H9 (cell line): ENCODE measurements at regions not wholly inside any gene's neighbourhood (a gene's known extent, or its start where the extent isn't known, plus 50 kb on each side); places are given as distances from the start of the nearest gene placed in this dataset.

Source experiments
- DNase-seq: peaks from one replicate; pipeline ENCODE4 v3.0.0-alpha.2; 2017
- H2AFZ ChIP-seq: one replicate; pipeline ENCODE4 v1.6.1; 2013; ENCODE audit warnings: mild to moderate bottlenecking, low read length, control low read depth, moderate library complexity
- H2AK5ac ChIP-seq: 2 replicates; pipeline ENCODE4 v1.6.1; 2013; ENCODE audit warnings: low read length, control low read depth, mixed read lengths; ENCODE audit not compliant: insufficient read length
- H2BK120ac ChIP-seq: one replicate; pipeline ENCODE4 v1.6.1; 2013; ENCODE audit warnings: low read depth, mild to moderate bottlenecking, low read length, control low read depth, inconsistent platforms; ENCODE audit not compliant: poor library complexity, severe bottlenecking
- H2BK12ac ChIP-seq: 2 replicates; pipeline ENCODE4 v1.6.1; 2013; ENCODE audit warnings: low read length, control low read depth, mixed read lengths, low read depth; ENCODE audit not compliant: insufficient read length
- H2BK15ac ChIP-seq: 2 replicates; pipeline ENCODE4 v1.6.1; 2013; ENCODE audit warnings: low read depth, low read length, control low read depth
- H2BK20ac ChIP-seq: one replicate; pipeline ENCODE4 v1.6.1; 2013; ENCODE audit warnings: low read depth, mild to moderate bottlenecking, low read length, control low read depth, inconsistent platforms; ENCODE audit not compliant: poor library complexity, severe bottlenecking
- H2BK5ac ChIP-seq: 2 replicates; pipeline ENCODE4 v1.6.1; 2013; ENCODE audit warnings: low read length, control low read depth, mixed read lengths; ENCODE audit not compliant: insufficient read length
- H3K14ac ChIP-seq: 2 replicates; pipeline ENCODE4 v1.6.1; 2013; ENCODE audit warnings: low read length, control low read depth; ENCODE audit not compliant: insufficient read depth
- H3K18ac ChIP-seq: 2 replicates; pipeline ENCODE4 v1.6.1; 2013; ENCODE audit warnings: low read depth, mild to moderate bottlenecking, mixed read lengths, low read length, control low read depth; ENCODE audit not compliant: insufficient read length
- H3K23ac ChIP-seq: 2 replicates; pipeline ENCODE4 v1.6.1; 2013; ENCODE audit warnings: low read length, control low read depth, mixed read lengths, low read depth; ENCODE audit not compliant: insufficient read length
- H3K23me2 ChIP-seq: 2 replicates; pipeline ENCODE4 v1.6.1; 2013; ENCODE audit warnings: low read depth, mild to moderate bottlenecking, mixed read lengths, low read length, control low read depth; ENCODE audit not compliant: insufficient read length, poor library complexity, severe bottlenecking
- H3K27ac ChIP-seq: 2 replicates; pipeline ENCODE4 v1.5.1; 2013; ENCODE audit warnings: low read length, control low read depth, mixed read lengths, low read depth; ENCODE audit not compliant: insufficient read length
- H3K27me3 ChIP-seq: 2 replicates; pipeline ENCODE4 v1.6.1; 2013; ENCODE audit warnings: low read length, control low read depth, inconsistent platforms; ENCODE audit not compliant: insufficient read depth
- H3K4ac ChIP-seq: 2 replicates; pipeline ENCODE4 v1.6.1; 2013; ENCODE audit warnings: low read depth, mild to moderate bottlenecking, control low read depth, inconsistent platforms, low read length, moderate library complexity
- H3K4me1 ChIP-seq: 2 replicates; pipeline ENCODE4 v1.6.1; 2013; ENCODE audit warnings: low read length, control low read depth, inconsistent platforms; ENCODE audit not compliant: insufficient read depth
- H3K4me2 ChIP-seq: 2 replicates; pipeline ENCODE4 v1.6.1; 2013; ENCODE audit warnings: low read length, control low read depth, mixed read lengths; ENCODE audit not compliant: insufficient read length, insufficient read depth
- H3K56ac ChIP-seq: 2 replicates; pipeline ENCODE4 v1.6.1; 2013; ENCODE audit warnings: low read depth, mild to moderate bottlenecking, mixed read lengths, low read length, control low read depth; ENCODE audit not compliant: insufficient read length
- H3K79me1 ChIP-seq: 2 replicates; pipeline ENCODE4 v1.6.1; 2013; ENCODE audit warnings: low read depth, mild to moderate bottlenecking, moderate library complexity, low read length, control low read depth, inconsistent platforms; ENCODE audit not compliant: insufficient read depth, poor library complexity, severe bottlenecking
- H3K79me2 ChIP-seq: 2 replicates; pipeline ENCODE4 v1.6.1; 2013; ENCODE audit warnings: low read length, control low read depth, inconsistent platforms; ENCODE audit not compliant: insufficient read depth
- H3K9ac ChIP-seq: 2 replicates; pipeline ENCODE4 v1.6.1; 2013; ENCODE audit warnings: low read length, control low read depth, mixed read lengths; ENCODE audit not compliant: insufficient read length; ENCODE audit errors: extremely low read depth
- H3K9me3 ChIP-seq: one replicate; pipeline ENCODE4 v1.6.1; 2013; ENCODE audit warnings: low read depth, low read length, inconsistent platforms; ENCODE audit not compliant: control insufficient read depth
- H3T11ph ChIP-seq: one replicate; pipeline ENCODE4 v1.6.1; 2013; ENCODE audit warnings: mild to moderate bottlenecking, low read length, control low read depth, inconsistent platforms
- H4K20me1 ChIP-seq: one replicate; pipeline ENCODE4 v1.6.1; 2013; ENCODE audit not compliant: control insufficient read depth, insufficient read length, insufficient read depth
- H4K5ac ChIP-seq: 2 replicates; pipeline ENCODE4 v1.6.1; 2013; ENCODE audit warnings: low read depth, mild to moderate bottlenecking, mixed read lengths, low read length, control low read depth; ENCODE audit not compliant: insufficient read length
- H4K8ac ChIP-seq: replicated peaks from 2 replicates; pipeline ENCODE4 v1.6.1; 2013; ENCODE audit warnings: low read length, control low read depth, mixed read lengths, low read depth; ENCODE audit not compliant: insufficient read length
- H4K91ac ChIP-seq: 2 replicates; pipeline ENCODE4 v1.6.1; 2013; ENCODE audit warnings: low read depth, mild to moderate bottlenecking, moderate library complexity, mixed read lengths, low read length, control low read depth; ENCODE audit not compliant: insufficient read length
- H3K27ac Mint-ChIP-seq, 3 experiments: 2 replicates in 2 of 3; 3 replicates in 1 of 3; pipeline ENCODE4 v1.8.0; 2020 to 2021; ENCODE audit warnings: mixed read lengths in 3 of 3, mild to moderate bottlenecking in 1 of 3, moderate library complexity in 1 of 3
- H3K27me3 Mint-ChIP-seq: 2 replicates; pipeline ENCODE4 v1.8.0; 2021; ENCODE audit warnings: low read depth, mild to moderate bottlenecking, moderate library complexity, mixed read lengths
- H3K36me3 Mint-ChIP-seq, 3 experiments: 2 replicates in 2 of 3; 3 replicates in 1 of 3; pipeline ENCODE4 v1.8.0; 2020 to 2021; ENCODE audit warnings: low read depth in 3 of 3, mixed read lengths in 3 of 3; ENCODE audit not compliant: insufficient read depth in 1 of 3
- H3K4me1 Mint-ChIP-seq, 2 experiments: 2 replicates each; pipeline ENCODE4 v1.8.0; 2020; ENCODE audit warnings: mixed read lengths in 2 of 2
- H3K4me3 Mint-ChIP-seq, 2 experiments: 2 replicates in 1 of 2; 3 replicates in 1 of 2; pipeline ENCODE4 v1.8.0; 2020 to 2021; ENCODE audit warnings: mild to moderate bottlenecking in 2 of 2, mixed read lengths in 2 of 2, moderate library complexity in 1 of 2
- H3K9me3 Mint-ChIP-seq, 2 experiments: 2 replicates in 1 of 2; 3 replicates in 1 of 2; pipeline ENCODE4 v1.8.0; 2020; ENCODE audit warnings: mild to moderate bottlenecking in 2 of 2, mixed read lengths in 2 of 2, moderate library complexity in 1 of 2
- whole genome bisulfite sequencing: extraction: QIAGEN DNeasy Blood & Tissue Kit; methylation state at CpG from one replicate; pipeline ENCODE4 v1.1.7; 2013; ENCODE audit warnings: missing lambda C conversion rate, low lambda C conversion rate, mixed read lengths; ENCODE audit not compliant: insufficient read length; ENCODE audit errors: extremely low coverage; 5-methylcytosine and 5-hydroxymethylcytosine counted together
- TF ChIP-seq, protein P1 (sequence below): fragments of 200-600 bp; sonication (generic); conservative IDR thresholded peaks from 3 replicates; pipeline ENCODE4 v1.8.0; 2021; ENCODE audit warnings: antibody characterized with exemption, mild to moderate bottlenecking

DNA sequence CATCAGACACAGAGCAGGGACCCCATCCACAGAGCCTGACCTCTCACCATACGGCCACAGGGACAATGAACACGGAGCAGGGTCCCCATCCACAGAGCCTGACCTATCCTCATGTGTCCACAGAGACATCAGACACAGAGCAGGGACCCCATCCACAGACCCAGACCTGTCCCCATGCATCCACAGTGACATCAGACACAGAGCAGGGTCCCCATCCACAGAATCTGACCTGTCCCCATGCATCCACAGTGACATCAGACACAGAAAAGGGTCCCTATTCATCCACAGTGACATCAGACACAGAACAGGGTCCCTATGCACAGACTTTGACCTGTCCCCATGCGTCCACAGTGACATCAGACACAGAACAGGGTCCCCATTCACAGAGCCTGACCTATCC is 325.1 kb upstream of the RAB6C start:
- Mint-ChIP-seq H3K4me1 (peaks cover 10 to 11% of the 10 kb centered on the region in 2 experiments; a peak in 3 of 4 replicates), H3K27me3 (no peaks in the 10 kb centered on the region; the same call in 1 of the 2 replicates), H3K9me3 (peaks cover 7 to 8% of the 10 kb centered on the region in 2 experiments; a peak in 4 of 5 replicates), H3K36me3 (peaks cover 2 to 10% (median 6%) of the 10 kb centered on the region in 3 experiments; a peak in 4 of 7 replicates), H3K27ac (no peak overlapping the region), H3K4me3 (no peak overlapping the region)
- no CpG with 5 or more reads among the region's 3 CpGs for WGBS
- no peaks in the 10 kb centered on the region for H3K4me1 ChIP-seq
- no peak overlapping the region for H3K4me2 ChIP-seq
- no peak overlapping the region for H2BK5ac ChIP-seq
- H3K27ac ChIP-seq = no peak overlapping the region
- H2BK120ac ChIP-seq = no peak overlapping the region
- no peak overlapping the region for H4K8ac ChIP-seq
- H4K20me1 ChIP-seq = no peaks in the 10 kb centered on the region
- no peak overlapping the region for H2BK15ac ChIP-seq
- H3K23me2 ChIP-seq = peaks cover 3% of the 10 kb centered on the region
- no peak overlapping the region for H2BK12ac ChIP-seq
- H3K27me3 ChIP-seq = no peaks in the 10 kb centered on the region
- no peak overlapping the region for H2AFZ ChIP-seq
- TF ChIP-seq, protein P1, sequence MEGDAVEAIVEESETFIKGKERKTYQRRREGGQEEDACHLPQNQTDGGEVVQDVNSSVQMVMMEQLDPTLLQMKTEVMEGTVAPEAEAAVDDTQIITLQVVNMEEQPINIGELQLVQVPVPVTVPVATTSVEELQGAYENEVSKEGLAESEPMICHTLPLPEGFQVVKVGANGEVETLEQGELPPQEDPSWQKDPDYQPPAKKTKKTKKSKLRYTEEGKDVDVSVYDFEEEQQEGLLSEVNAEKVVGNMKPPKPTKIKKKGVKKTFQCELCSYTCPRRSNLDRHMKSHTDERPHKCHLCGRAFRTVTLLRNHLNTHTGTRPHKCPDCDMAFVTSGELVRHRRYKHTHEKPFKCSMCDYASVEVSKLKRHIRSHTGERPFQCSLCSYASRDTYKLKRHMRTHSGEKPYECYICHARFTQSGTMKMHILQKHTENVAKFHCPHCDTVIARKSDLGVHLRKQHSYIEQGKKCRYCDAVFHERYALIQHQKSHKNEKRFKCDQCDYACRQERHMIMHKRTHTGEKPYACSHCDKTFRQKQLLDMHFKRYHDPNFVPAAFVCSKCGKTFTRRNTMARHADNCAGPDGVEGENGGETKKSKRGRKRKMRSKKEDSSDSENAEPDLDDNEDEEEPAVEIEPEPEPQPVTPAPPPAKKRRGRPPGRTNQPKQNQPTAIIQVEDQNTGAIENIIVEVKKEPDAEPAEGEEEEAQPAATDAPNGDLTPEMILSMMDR = no peak
- no peak overlapping the region for H4K5ac ChIP-seq
- no peak overlapping the region for H3K56ac ChIP-seq
- no peaks in the 10 kb centered on the region for H3K79me1 ChIP-seq
- no peak overlapping the region for H3T11ph ChIP-seq
- H3K79me2 ChIP-seq = no peaks in the 10 kb centered on the region
- no peak for DNase-seq
- no peak overlapping the region for H2BK20ac ChIP-seq
- H3K4ac ChIP-seq = no peak overlapping the region
- H3K9me3 ChIP-seq = no peaks in the 10 kb centered on the region
- no peak overlapping the region for H3K18ac ChIP-seq
- no peak overlapping the region for H3K9ac ChIP-seq
- H3K23ac ChIP-seq = no peak overlapping the region
- H4K91ac ChIP-seq = no peak overlapping the region
- H3K14ac ChIP-seq = no peak overlapping the region
- H2AK5ac ChIP-seq = no peak overlapping the region
